B cell (primary cell): ENCODE measurements at regions not wholly inside any gene's neighbourhood (a gene's known extent, or its start where the extent isn't known, plus 50 kb on each side); places are given as distances from the start of the nearest gene placed in this dataset.

ENCODE experiments used
- CTCF ChIP-seq: fragments of 200-600 bp; IDR thresholded peaks from one replicate; pipeline ENCODE4 v1.8.0; 2022; ENCODE audit warnings: antibody characterized with exemption, mild to moderate bottlenecking
- EZH2 ChIP-seq: IDR thresholded peaks from 2 replicates; pipeline ENCODE4 v1.6.1; 2012; ENCODE audit warnings: borderline replicate concordance, low read depth, mild to moderate bottlenecking, moderate library complexity, low read length; ENCODE audit not compliant: insufficient read depth, poor library complexity, severe bottlenecking

GRCh38 chr14:35201066-35201465 lies 78.7 kb downstream of the PRORP start:
- no peak for TF ChIP-seq CTCF
- no peak for TF ChIP-seq EZH2
